ENCODE measurements at regions not wholly inside any gene's neighbourhood (a gene's known extent, or its start where the extent isn't known, plus 50 kb on each side); places are given as distances from the start of the nearest gene placed in this dataset.

DNA sequence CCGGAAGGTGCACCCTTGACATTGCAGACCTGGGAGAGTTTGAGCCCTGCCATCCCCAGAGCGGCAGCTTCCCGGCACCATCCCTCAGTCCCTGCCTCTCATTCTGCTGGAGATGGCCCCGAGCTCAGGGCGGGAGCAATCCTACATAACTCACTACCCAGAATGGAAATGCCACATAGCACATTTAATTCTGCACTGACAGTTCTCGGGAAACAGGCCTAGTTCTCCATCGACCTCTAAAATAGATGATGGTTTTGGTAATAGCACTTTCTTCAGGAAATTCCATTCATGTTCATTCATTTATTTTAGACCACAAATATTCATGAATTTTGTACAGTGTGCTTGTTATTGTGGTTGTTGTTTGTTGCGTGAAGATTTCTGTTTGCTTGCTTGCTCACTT, 92.9 kb upstream of the SLC14A2 start:
- Histone ChIP-seq H3K4me2 (ENCODE audit: insufficient read depth, low read length) (no peak overlapping the region), H3K79me2 (ENCODE audit: control insufficient read depth, insufficient read depth, low read length) (no peaks in the 10 kb centered on the region), H3K9me1 (replicated peaks; ENCODE audit: control insufficient read depth, extremely low read depth, insufficient read depth, low read length) (no peaks in the 10 kb centered on the region), H2AFZ (ENCODE audit: low read depth, low read length) (no peak overlapping the region), H3K36me3 (ENCODE audit: control insufficient read depth in 2 of 2, extremely low read depth in 1 of 2, insufficient read depth in 2 of 2, low read length in 2 of 2) (no peaks in the 10 kb centered on the region), H3K27ac (ENCODE audit: insufficient read depth, low read depth, low read length) (no peak overlapping the region), H3K27me3 (ENCODE audit: control insufficient read depth in 2 of 2, insufficient read depth in 2 of 2, low read length in 2 of 2) (no peaks in the 10 kb centered on the region), H3K9ac (replicated peaks; ENCODE audit: extremely low read depth, insufficient read depth, low read length) (no peak overlapping the region), H4K20me1 (replicated peaks; ENCODE audit: control insufficient read depth, extremely low read depth, insufficient read depth, low read length) (no peaks in the 10 kb centered on the region), H3K4me1 (ENCODE audit: control insufficient read depth, extremely low read depth, insufficient read depth, low read length) (no peaks in the 10 kb centered on the region), H3K4me3 (replicated peaks in 1 of 3; ENCODE audit: insufficient read depth in 1 of 3, low read depth in 1 of 3, low read length in 3 of 3) (no peak overlapping the region), H3K9me3 (replicated peaks; ENCODE audit: control insufficient read depth, insufficient read depth, low read length) (no peaks in the 10 kb centered on the region)
- TF ChIP-seq CTCF (IDR thresholded peaks at IDR 0.05; ENCODE audit: extremely low read depth in 1 of 2, insufficient read depth in 1 of 2, low read depth in 1 of 2, low read length in 2 of 2) (no peak), FOS (IDR thresholded peaks at IDR 0.05; ENCODE audit: borderline replicate concordance, insufficient read depth, low read length) (no peak), MYC (IDR thresholded peaks at IDR 0.05; ENCODE audit: low read depth, low read length) (no peak), JUN (IDR thresholded peaks at IDR 0.05; ENCODE audit: borderline replicate concordance, insufficient read depth, insufficient read length, low read depth) (no peak), POLR2A (IDR thresholded peaks at IDR 0.05; ENCODE audit: low read depth, low read length) (no peak), POLR2AphosphoS5 (IDR thresholded peaks at IDR 0.05; ENCODE audit: insufficient read depth, low read depth, low read length) (no peak), EZH2 (IDR thresholded peaks at IDR 0.05; ENCODE audit: borderline replicate concordance, low read depth, low read length, severe bottlenecking) (no peak), GATA2 (IDR thresholded peaks at IDR 0.05; ENCODE audit: insufficient read depth, insufficient read length, low read depth, low read length) (no peak)
- TF ChIP-seq, protein P1, sequence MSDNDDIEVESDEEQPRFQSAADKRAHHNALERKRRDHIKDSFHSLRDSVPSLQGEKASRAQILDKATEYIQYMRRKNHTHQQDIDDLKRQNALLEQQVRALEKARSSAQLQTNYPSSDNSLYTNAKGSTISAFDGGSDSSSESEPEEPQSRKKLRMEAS (IDR thresholded peaks at IDR 0.05; ENCODE audit: insufficient read depth, insufficient read length) = no peak
- DNase-seq (ENCODE audit: low read depth, low spot score) (no peak), FAIRE-seq (no peak)
- intact Hi-C loops (cut with micrococcal nuclease) (no loop called here), dilution Hi-C loops (cut with MboI; ENCODE audit: extremely low pct_ligation_motif_present, low sequenced_read_pairs) (no loop called here)
- ChIA-PET POLR2A (no interaction called here), CTCF (no interaction called here)
- no TSS peak for BruUV-seq (replicated peaks)

Measured in endothelial cell of umbilical vein (primary cell).